Panc1 (cell line): ENCODE measurements at regions not wholly inside any gene's neighbourhood (a gene's known extent, or its start where the extent isn't known, plus 50 kb on each side); places are given as distances from the start of the nearest gene placed in this dataset.

Source experiments
- CTCF ChIP-seq: fragments of 450-650 bp; IDR thresholded peaks from 2 replicates; pipeline ENCODE4 v1.5.1; 2017; ENCODE audit warnings: mild to moderate bottlenecking
- POLR2AphosphoS5 ChIP-seq: IDR thresholded peaks from 2 replicates; pipeline ENCODE4 v1.6.1; 2012; ENCODE audit warnings: mild to moderate bottlenecking, low read depth, low read length, moderate library complexity
- SIN3A ChIP-seq: IDR thresholded peaks from 2 replicates; pipeline ENCODE4 v1.6.1; 2012; ENCODE audit warnings: low read depth, mild to moderate bottlenecking, low read length, moderate library complexity, borderline replicate concordance; ENCODE audit not compliant: insufficient read depth

GRCh38 chr1:5349526-5349925, 642.7 kb downstream of the NPHP4 start:
- TF ChIP-seq CTCF (no peak), POLR2AphosphoS5 (no peak), SIN3A (no peak)
